Retinal pigment epithelial cell (primary cell): ENCODE measurements at regions not wholly inside any gene's neighbourhood (a gene's known extent, or its start where the extent isn't known, plus 50 kb on each side); places are given as distances from the start of the nearest gene placed in this dataset.

Source experiments
- DNase-seq: peaks from one replicate; pipeline ENCODE4 v3.0.0-alpha.2; 2010; ENCODE audit warnings: low read depth
- H3K4me3 ChIP-seq: 2 replicates; pipeline ENCODE4 v1.5.1; 2011; ENCODE audit warnings: mild to moderate bottlenecking, low read length, control low read depth, moderate library complexity
- TF ChIP-seq, protein P1 (sequence below): conservative IDR thresholded peaks from 2 replicates; pipeline ENCODE4 v1.5.1; 2011; ENCODE audit warnings: low read depth, low read length, control low read depth, inconsistent platforms

DNA sequence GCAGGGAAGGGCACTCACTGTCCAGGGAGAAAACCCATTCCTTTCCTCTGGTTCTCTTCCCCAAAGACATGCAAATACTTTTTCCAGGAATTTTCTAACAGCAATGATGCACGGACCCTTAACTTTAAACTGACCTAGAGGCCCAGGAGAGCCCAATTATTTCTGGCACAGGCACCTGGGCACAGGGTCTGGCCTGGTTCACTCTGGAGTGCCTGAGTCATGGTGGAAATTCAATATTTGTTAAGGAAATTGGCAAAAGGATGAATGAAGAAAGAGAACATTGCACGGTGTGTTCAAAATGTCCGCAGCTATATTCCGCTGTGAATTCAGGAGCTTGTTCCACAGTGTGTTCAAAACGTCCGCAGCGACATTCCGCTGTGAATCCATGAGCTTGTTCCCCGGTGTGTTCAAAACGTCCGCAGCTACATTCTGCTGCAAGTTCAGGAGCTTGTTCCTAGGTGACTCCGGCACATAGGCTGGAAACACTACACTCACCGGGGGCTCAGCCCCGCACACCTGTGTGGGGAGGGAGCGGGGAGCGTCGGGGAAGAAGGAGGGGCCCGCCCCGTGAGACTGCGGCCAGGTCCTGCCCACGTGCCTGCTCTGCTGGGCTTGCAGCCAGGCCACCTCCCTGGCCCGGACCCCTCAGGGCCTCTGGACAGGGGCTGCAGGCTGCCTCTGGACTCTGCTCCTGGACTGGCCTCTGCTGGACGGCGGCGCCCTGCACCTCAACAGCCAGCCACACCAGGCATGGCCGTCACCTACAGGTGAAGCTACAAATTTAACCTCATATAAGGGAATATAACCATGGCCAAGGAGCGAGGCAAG is 72.0 kb upstream of the FAM20C start:
- DNase-seq: no peak
- TF ChIP-seq, protein P1, sequence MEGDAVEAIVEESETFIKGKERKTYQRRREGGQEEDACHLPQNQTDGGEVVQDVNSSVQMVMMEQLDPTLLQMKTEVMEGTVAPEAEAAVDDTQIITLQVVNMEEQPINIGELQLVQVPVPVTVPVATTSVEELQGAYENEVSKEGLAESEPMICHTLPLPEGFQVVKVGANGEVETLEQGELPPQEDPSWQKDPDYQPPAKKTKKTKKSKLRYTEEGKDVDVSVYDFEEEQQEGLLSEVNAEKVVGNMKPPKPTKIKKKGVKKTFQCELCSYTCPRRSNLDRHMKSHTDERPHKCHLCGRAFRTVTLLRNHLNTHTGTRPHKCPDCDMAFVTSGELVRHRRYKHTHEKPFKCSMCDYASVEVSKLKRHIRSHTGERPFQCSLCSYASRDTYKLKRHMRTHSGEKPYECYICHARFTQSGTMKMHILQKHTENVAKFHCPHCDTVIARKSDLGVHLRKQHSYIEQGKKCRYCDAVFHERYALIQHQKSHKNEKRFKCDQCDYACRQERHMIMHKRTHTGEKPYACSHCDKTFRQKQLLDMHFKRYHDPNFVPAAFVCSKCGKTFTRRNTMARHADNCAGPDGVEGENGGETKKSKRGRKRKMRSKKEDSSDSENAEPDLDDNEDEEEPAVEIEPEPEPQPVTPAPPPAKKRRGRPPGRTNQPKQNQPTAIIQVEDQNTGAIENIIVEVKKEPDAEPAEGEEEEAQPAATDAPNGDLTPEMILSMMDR: no peak
- H3K4me3 ChIP-seq: no peak overlapping the region

DNA sequence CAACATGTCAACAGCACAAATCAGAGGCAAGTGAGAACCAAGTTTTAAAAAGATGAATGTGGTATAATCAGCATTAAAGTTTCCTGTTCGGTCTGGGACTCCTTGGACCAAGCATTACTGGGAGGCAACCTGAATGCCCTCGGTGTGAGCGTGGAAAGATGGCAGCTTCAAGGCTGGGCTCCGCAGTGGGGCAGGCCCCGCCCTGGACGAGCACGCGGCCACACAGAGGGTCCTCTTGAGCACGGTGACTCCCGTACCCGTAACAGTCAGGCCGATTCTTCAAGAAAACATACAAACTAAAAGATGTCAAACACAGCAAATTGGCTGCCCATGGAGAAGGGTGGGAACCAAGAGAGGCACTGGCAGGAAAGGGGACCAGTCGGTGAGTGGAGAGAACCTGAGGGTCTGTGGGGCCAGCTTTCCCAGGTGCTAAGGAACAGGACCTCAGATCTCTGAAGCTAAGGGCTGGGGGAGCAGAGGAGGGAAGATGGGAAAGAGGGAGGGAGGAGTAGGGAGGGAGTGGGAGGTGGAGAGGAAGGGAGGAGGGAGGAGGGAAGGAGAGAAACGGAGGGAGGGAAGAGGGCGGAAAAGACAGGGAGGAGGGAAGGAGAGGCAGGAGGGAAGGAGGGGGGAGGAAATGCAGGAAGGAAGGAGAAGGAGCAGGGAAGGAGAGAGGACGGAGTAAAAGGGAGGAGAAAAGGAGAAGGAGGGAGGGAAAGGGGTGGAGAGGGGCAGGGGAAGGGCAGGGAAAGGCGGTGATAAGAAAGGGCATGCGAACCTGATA is 71.2 kb upstream of the FAM20C start:
- TF ChIP-seq, protein P1: no peak
- no peak for DNase-seq
- H3K4me3 ChIP-seq: no peak overlapping the region

DNA sequence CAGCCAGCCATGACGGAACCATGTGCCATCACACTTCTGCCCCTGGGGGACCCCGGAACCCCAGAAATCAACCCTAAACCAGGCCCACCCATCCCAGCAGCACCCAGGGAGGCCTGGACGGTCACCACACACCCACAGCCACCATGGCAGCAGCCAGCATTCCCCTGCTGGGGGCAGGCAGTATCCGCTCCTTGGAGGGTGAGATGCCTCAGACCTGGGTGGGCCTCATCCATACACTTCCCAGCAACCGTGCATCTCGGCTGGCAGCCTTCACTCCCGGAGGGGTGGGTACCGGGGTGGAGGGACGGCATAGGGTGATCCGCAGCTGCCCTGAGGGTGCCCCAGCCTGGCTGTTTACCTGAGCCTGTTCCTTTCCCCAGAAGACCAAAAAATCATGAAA is 69.1 kb upstream of the FAM20C start:
- TF ChIP-seq, protein P1: no peak
- no peak overlapping the region for H3K4me3 ChIP-seq
- no peak for DNase-seq

DNA sequence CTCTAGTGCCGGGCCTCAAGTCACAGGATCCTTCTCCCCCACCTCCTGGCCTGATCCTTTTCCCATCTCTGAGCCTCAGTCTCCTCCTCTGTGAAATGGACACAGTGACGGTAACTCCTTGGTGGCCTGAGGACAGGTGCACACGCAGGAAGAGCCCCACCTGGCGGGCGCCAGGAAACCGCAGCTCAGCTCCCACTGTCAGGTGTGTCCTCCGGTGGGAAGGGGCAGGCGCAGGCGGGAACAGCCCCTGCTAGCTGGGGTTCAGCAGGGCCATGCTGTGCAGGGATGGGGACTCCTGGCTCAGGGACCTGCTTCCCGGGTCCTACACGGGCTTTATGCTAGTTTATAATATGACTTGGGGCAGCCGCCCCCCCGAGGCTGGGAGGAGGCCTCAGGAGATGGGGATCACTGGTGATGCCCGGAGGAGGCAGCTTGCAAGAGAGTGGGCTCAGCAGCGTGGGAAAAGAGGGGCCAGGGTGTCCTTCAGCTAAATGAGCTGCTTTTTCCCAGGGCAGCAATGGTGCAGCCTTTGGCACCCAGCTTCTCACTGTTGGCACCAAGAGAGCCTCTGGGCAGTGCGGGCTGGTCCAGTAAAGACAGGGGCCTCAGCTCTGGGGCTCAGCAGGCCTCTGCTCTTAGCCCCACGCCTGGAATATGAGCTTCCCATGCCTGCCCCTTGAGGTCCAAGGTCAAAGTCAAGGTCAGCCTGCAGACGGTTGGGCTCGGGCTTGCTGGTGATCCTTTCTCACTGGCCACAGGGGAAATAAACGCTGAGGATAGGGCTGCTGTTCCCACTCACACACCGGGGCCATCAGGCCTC is 68.0 kb upstream of the FAM20C start:
- TF ChIP-seq, protein P1: no peak
- DNase-seq: no peak

DNA sequence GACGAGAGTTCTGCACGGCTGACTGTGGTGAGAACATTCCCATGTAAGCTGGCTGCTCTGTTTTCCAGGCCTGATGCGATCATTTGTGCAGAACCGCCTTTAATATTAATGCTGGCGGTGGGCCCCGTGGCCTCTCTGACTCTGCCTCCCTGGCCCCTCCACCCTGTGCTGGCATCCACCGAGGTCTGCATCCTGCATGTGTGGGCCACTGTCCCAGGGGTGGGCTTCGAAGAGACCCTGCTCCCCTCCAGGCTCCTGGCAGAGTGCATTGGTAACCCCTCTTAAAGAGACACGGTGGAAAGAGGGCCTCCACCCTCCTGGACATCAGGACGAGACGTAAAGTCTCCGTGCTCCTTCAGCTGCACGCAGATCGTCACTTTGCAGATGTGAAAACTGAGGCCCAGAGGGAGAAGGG is 67.3 kb upstream of the FAM20C start:
- TF ChIP-seq, protein P1: no peak
- H3K4me3 ChIP-seq: no peak overlapping the region
- DNase-seq: no peak

More for the DNA sequence above, 68.0 kb upstream of the FAM20C start:
- H3K4me3 ChIP-seq: no peak overlapping the region

DNA sequence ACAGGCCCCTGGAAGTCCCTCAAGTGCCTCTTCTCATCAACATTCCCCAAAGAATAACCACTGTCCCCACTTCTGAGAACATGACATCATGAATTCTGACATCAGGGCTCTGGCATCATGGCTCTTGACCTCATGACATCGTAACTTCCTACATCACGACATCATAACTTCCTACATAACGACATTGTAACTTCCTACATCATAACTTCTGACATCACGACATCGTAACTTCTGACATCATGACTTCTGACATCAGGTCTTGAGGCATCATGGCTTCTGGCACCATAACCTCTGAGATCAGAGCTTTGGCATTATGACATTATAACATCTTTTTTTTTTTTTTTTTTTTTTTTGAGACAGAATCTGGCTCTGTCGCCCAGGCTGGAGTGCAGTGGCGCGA is 66.7 kb upstream of the FAM20C start:
- TF ChIP-seq, protein P1: no peak
- H3K4me3 ChIP-seq: no peak overlapping the region
- no peak for DNase-seq
